ENCODE measurements at regions not wholly inside any gene's neighbourhood (a gene's known extent, or its start where the extent isn't known, plus 50 kb on each side); places are given as distances from the start of the nearest gene placed in this dataset.
"Not testable (repeated sequence)": the region's sequence is repeated elsewhere in the genome, so short reads cannot be mapped to it uniquely, and the experiment has no call there.

- ATAC-seq (no peak), DNase-seq (no peak)
These were observed 348.7 kb upstream of the PCSK5 start for GRCh38 chr9:75541734-75542133.

GRCh38 chr9:75544815-75545214, 345.7 kb upstream of the PCSK5 start:
- ATAC-seq (no peak), DNase-seq (no peak)

- no peak for DNase-seq
- no peak for ATAC-seq
These were observed 345.2 kb upstream of the PCSK5 start for GRCh38 chr9:75545287-75545686.

GRCh38 chr9:75548871-75549270, 341.6 kb upstream of the PCSK5 start:
- ATAC-seq (no peak), DNase-seq (no peak)

GRCh38 chr9:75551861-75552260, 338.6 kb upstream of the PCSK5 start:
- no peak for DNase-seq
- no peak for ATAC-seq

- ATAC-seq (no peak), DNase-seq (no peak)
These were observed 337.5 kb upstream of the PCSK5 start for GRCh38 chr9:75552941-75553340.

- not testable (repeated sequence) for ATAC-seq, DNase-seq
These were observed 323.7 kb upstream of the PCSK5 start for GRCh38 chr9:75566813-75567212.

- ATAC-seq = no peak
- no peak for DNase-seq
These were observed 319.9 kb upstream of the PCSK5 start for GRCh38 chr9:75570538-75570937.

- no peak for ATAC-seq
- DNase-seq = no peak
These were observed 315.9 kb upstream of the PCSK5 start for GRCh38 chr9:75574569-75574968.

GRCh38 chr9:75582870-75583269, 307.6 kb upstream of the PCSK5 start:
- DNase-seq = no peak

GRCh38 chr9:75588808-75589207, 301.7 kb upstream of the PCSK5 start:
- ATAC-seq (no peak), DNase-seq (no peak)

More at GRCh38 chr9:75582870-75583269, 307.6 kb upstream of the PCSK5 start:
- ATAC-seq = no peak

GRCh38 chr9:75589497-75589896, 301.0 kb upstream of the PCSK5 start:
- no peak for DNase-seq
- ATAC-seq = no peak

- ATAC-seq (no peak), DNase-seq (no peak)
These were observed 298.5 kb upstream of the PCSK5 start for GRCh38 chr9:75591972-75592371.

- DNase-seq (no peak), ATAC-seq (no peak)
These were observed 297.9 kb upstream of the PCSK5 start for GRCh38 chr9:75592586-75592985.

GRCh38 chr9:75593920-75594319, 296.6 kb upstream of the PCSK5 start:
- ATAC-seq (no peak), DNase-seq (no peak)

GRCh38 chr9:75599126-75599525, 291.3 kb upstream of the PCSK5 start:
- DNase-seq = no peak
- ATAC-seq = no peak

- no peak for ATAC-seq
- DNase-seq = no peak
These were observed 289.2 kb upstream of the PCSK5 start for GRCh38 chr9:75601280-75601679.

- ATAC-seq (no peak), DNase-seq (no peak)
These were observed 288.4 kb upstream of the PCSK5 start for GRCh38 chr9:75602060-75602459.

- ATAC-seq = no peak
- no peak for DNase-seq
These were observed 285.8 kb upstream of the PCSK5 start for GRCh38 chr9:75604661-75605060.

- no peak for DNase-seq
- no peak for ATAC-seq
These were observed 283.0 kb upstream of the PCSK5 start for GRCh38 chr9:75607521-75607920.

- DNase-seq = no peak
- no peak for ATAC-seq
These were observed 281.1 kb upstream of the PCSK5 start for GRCh38 chr9:75609401-75609800.

- ATAC-seq (no peak), DNase-seq (no peak)
These were observed 280.2 kb upstream of the PCSK5 start for GRCh38 chr9:75610246-75610645.

GRCh38 chr9:75612205-75612604, 278.3 kb upstream of the PCSK5 start:
- ATAC-seq (no peak), DNase-seq (no peak)

GRCh38 chr9:75612754-75613153, 277.7 kb upstream of the PCSK5 start:
- DNase-seq = no peak
- no peak for ATAC-seq

- DNase-seq (no peak), ATAC-seq (no peak)
These were observed 275.2 kb upstream of the PCSK5 start for GRCh38 chr9:75615284-75615683.

Data from stimulated activated naive CD8-positive, alpha-beta T cell treated with anti-CD3 and anti-CD28 coated beads, Interleukin-15, Interleukin-2, amounts not matched to agents 100 U/mL and 50 U/mL, for 24 hours (primary cell).